HUES48 (cell line): ENCODE measurements at regions not wholly inside any gene's neighbourhood (a gene's known extent, or its start where the extent isn't known, plus 50 kb on each side); places are given as distances from the start of the nearest gene placed in this dataset.

Experiments
- H3K27ac ChIP-seq: one replicate; pipeline ENCODE4 v1.7.0; 2013; ENCODE audit warnings: low read depth, low read length, inconsistent platforms
- H3K27me3 ChIP-seq: 2 replicates; pipeline ENCODE4 v1.6.1; 2013; ENCODE audit warnings: mild to moderate bottlenecking, low read length; ENCODE audit not compliant: control insufficient read depth, insufficient read depth
- H3K36me3 ChIP-seq: 2 replicates; pipeline ENCODE4 v1.6.1; 2013; ENCODE audit warnings: low read length; ENCODE audit not compliant: control insufficient read depth, insufficient read depth
- H3K4me1 ChIP-seq: 2 replicates; pipeline ENCODE4 v1.6.1; 2013; ENCODE audit warnings: mild to moderate bottlenecking, low read length; ENCODE audit not compliant: control insufficient read depth, insufficient read depth
- H3K4me3 ChIP-seq: 2 replicates; pipeline ENCODE4 v1.5.1; 2013; ENCODE audit warnings: mild to moderate bottlenecking, low read depth, low read length
- H3K9ac ChIP-seq: 2 replicates; pipeline ENCODE4 v1.6.1; 2013; ENCODE audit warnings: mild to moderate bottlenecking, low read depth, low read length, moderate library complexity
- H3K9me3 ChIP-seq: 2 replicates; pipeline ENCODE4 v1.6.1; 2013; ENCODE audit warnings: low read length; ENCODE audit not compliant: control insufficient read depth, insufficient read depth

DNA sequence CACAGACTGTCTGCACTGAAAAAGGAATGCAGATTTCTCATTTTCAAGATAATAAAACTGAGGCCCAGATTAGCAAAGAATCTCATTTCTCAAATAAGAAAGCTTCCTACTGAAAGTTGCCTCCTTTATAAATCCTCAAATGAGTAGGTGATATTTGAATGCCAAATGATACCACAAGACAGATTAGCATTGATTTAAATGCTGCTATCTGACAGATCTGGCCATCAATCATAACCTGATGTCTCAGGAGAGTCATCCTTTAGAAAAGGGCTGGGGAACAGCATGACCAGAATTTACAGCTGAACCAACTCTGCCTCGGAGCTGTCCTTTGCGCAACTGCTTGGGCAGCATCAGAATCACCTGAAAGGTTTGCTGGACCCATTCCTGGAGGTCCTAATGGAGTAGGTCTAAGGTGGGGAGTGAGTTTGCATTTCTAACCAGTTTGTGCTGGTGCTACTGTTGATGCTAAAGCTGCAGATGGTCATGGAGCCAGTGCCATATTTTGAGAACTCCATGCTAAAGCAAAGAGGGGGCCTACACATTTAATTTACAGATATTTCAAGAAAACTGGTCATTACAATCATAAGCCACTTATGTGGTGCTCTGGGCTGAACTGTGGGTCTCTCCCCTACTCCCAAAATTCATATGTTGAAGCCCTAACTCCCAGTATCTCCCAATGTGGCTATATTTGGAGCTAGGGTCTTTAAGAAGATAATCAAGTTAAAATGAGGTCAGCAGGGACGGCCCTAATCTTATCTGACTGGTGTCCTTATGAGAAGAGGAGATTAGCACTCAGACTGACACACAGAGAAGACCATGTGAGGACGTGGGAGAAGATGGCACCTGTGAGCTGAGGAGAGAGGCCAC lies 295.5 kb upstream of the JARID2 start:
- peaks cover 3% of the 10 kb centered on the region; the same call in 1 of the 2 replicates for H3K4me1 ChIP-seq
- no peaks in the 10 kb centered on the region for H3K9me3 ChIP-seq
- H3K36me3 ChIP-seq: no peaks in the 10 kb centered on the region
- no peak overlapping the region for H3K27ac ChIP-seq
- no peak overlapping the region for H3K9ac ChIP-seq
- no peaks in the 10 kb centered on the region for H3K27me3 ChIP-seq
- H3K4me3 ChIP-seq: no peak overlapping the region

DNA sequence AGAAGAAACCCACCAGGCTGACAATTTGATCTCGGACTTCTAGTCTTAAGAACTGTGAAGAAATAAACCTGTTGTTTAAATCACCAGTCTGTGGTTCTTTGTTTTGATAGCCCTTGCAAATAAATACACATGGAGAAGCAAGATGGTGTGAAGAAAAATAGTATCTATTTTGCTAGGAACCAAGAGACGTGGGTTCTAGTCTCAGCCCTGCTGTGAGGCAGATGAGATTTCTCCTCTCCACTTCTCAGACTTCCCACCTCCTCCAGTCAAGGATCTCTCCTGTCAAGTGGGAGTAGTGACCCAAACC lies 294.9 kb upstream of the JARID2 start:
- no peaks in the 10 kb centered on the region for H3K36me3 ChIP-seq
- H3K27ac ChIP-seq: no peak overlapping the region
- H3K9me3 ChIP-seq: no peaks in the 10 kb centered on the region
- H3K4me1 ChIP-seq: peaks cover under 1% of the 10 kb centered on the region; the same call in 1 of the 2 replicates
- H3K4me3 ChIP-seq: no peak overlapping the region
- no peaks in the 10 kb centered on the region for H3K27me3 ChIP-seq
- no peak overlapping the region for H3K9ac ChIP-seq

- H3K36me3 ChIP-seq: no peaks in the 10 kb centered on the region
- H3K9ac ChIP-seq: no peak overlapping the region
Measured at GRCh38 chr6:14951704-14952103, 294.2 kb upstream of the JARID2 start.

GRCh38 chr6:14953836-14954235 lies 292.0 kb upstream of the JARID2 start:
- Histone ChIP-seq H3K4me1 (no peaks in the 10 kb centered on the region), H3K9me3 (no peaks in the 10 kb centered on the region), H3K4me3 (no peak overlapping the region), H3K27ac (no peak overlapping the region), H3K9ac (no peak overlapping the region), H3K27me3 (no peaks in the 10 kb centered on the region), H3K36me3 (no peaks in the 10 kb centered on the region)

More at GRCh38 chr6:14951704-14952103, 294.2 kb upstream of the JARID2 start:
- Histone ChIP-seq H3K27ac (no peak overlapping the region), H3K4me1 (no peaks in the 10 kb centered on the region), H3K9me3 (no peaks in the 10 kb centered on the region), H3K27me3 (no peaks in the 10 kb centered on the region), H3K4me3 (no peak overlapping the region)

DNA sequence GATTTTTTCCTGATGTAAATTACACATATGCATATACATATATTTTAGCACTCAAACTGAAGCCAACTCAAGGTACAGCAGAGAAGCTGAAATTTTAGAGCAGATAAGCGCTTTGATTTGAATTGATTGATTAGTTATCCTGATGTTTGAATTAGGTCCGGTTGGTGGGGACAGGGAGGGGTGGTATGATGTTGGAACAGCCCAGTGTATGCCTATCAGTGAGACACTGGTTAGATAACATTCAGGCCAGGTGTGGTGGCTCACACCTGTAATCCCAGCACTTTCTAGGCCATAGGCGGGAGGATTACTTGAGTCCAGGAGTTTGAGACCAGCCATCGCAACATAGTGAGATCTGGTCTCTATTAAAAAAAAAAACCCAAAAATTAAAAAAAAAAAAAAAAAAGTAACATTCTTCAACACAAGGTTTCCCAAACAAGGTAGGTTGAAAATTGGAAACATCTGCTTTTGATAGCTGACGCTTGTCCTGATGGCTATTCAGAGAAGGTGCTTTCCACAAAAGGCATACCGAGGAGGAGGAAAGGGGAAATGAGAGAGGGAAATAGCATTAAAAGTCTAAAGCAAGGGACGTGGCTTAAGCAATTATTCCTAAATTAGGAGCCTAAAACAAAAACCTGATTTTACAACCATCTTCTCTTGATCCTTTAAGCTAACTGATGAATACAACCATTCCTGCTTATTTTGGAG lies 288.4 kb upstream of the JARID2 start:
- Histone ChIP-seq H3K36me3 (no peaks in the 10 kb centered on the region), H3K27me3 (no peaks in the 10 kb centered on the region), H3K4me1 (no peaks in the 10 kb centered on the region), H3K9ac (no peak overlapping the region), H3K27ac (no peak overlapping the region), H3K9me3 (no peaks in the 10 kb centered on the region), H3K4me3 (no peak overlapping the region)

DNA sequence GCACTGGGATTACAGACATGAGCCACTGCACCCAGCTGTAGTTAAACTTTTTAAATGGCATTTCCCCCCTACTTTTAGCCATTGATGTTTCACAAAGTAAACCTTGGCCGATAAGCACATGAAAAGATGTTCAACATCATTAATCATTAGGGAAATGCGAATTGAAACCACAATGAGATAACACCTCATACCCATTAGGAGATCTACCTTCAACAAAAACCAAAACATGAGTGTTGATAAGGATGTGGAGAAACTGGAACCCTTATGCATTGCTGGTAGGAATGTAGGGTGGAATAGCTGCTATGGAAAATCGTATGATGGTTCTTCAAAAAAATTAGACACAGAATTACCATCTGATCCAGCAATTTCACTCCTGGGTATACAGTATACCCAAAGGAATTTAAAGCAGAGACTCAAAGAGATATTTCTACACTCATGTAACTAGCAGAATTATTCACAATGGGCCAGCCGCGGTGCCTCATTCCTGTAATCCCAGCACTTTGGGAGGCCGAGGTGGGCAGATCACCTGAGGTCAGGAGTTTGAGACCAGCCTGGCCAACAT lies 286.5 kb upstream of the JARID2 start:
- Histone ChIP-seq H3K4me1 (peaks cover under 1% of the 10 kb centered on the region; the same call in 1 of the 2 replicates), H3K36me3 (no peaks in the 10 kb centered on the region), H3K4me3 (no peak overlapping the region), H3K27ac (no peak overlapping the region), H3K9me3 (no peaks in the 10 kb centered on the region), H3K9ac (no peak overlapping the region), H3K27me3 (no peaks in the 10 kb centered on the region)

- peak overlapping the region; percentile 26 for H3K27ac ChIP-seq
- no peak overlapping the region for H3K4me3 ChIP-seq
- peaks cover 40% of the 10 kb centered on the region for H3K4me1 ChIP-seq
- no peaks in the 10 kb centered on the region for H3K27me3 ChIP-seq
- no peaks in the 10 kb centered on the region for H3K36me3 ChIP-seq
- no peaks in the 10 kb centered on the region for H3K9me3 ChIP-seq
- H3K9ac ChIP-seq: peak overlapping the region; percentile 6; the same call in 1 of the 2 replicates
Measured at GRCh38 chr6:14964556-14965270, 281.2 kb upstream of the JARID2 start.

DNA sequence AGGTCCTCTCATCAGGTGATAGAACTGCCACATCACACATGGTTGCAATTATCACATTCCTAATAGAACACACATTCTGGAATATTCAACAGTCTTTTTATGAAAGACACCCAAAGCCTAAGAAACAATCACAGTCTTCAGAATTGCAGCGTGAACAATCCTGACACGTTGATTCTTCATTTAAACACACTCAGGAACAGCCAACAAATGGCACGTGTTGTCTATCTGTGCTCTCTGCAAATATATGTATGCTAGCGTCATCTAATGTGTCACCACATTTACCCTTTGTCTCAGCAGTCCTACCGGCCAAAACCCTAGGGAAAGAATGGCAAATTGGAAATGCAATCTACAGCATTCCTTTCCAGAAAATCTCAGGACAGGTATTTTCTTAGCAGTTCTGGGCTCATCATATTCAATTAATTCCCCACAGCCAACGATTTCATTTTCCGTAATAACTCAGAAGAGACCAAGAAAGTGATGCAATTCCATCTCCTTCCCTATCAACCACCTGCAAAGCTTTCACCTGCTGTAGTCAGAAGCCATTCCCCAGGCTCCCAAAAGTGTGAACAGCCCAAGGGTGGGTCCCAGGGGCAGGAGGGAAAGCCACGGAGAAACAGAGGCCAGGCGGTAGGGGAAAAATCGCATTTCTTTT lies 280.3 kb upstream of the JARID2 start:
- no peaks in the 10 kb centered on the region for H3K36me3 ChIP-seq
- peak overlapping the region; percentile 53 for H3K27ac ChIP-seq
- no peaks in the 10 kb centered on the region for H3K9me3 ChIP-seq
- no peaks in the 10 kb centered on the region for H3K27me3 ChIP-seq
- H3K4me1 ChIP-seq: peaks cover 46% of the 10 kb centered on the region
- H3K4me3 ChIP-seq: no peak overlapping the region
- no peak overlapping the region for H3K9ac ChIP-seq

DNA sequence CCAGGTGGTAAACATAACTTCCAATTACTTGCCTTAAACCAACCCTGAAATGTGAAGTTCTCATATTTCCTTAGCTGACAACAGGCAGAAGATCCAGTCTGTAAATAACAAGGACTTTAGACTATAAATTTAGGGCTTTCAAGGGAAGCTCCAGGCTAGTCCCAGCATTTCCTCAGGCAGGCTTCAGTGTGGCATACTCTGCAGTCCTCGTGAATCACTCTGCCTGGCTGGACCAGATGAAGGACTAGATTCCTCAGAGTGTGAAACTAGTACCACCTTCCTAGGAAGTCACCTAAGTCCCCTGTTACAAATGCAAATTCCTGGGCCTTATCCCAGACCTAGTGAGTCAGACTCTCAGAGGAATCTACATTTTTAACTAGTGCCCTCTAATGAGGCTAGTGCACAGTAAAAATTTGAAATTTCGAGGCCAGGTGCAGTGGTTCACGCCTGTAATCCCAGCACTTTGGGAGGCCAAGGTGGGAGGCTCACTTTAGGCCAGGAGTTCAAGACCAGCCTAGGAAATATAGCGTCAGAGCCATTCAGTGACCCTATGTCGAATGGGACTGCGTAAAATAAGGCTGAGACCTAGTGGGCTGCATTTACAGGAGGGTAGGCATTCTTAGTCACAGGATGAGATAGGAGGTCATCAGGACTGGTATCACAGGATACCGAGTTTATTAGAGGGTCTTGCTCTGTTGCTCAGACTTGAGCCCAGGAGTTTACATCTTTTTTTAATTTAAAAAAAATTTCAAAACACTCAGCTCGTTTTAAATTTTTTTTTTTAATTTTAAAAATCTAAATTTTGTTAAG lies 279.6 kb upstream of the JARID2 start:
- H3K27ac ChIP-seq: peak overlapping the region; percentile 53
- no peaks in the 10 kb centered on the region for H3K36me3 ChIP-seq
- H3K27me3 ChIP-seq: no peaks in the 10 kb centered on the region
- no peak overlapping the region for H3K4me3 ChIP-seq
- peaks cover 46% of the 10 kb centered on the region for H3K4me1 ChIP-seq
- 0 out of 2 replicates have a peak overlapping the region, but pooled peaks have one; percentile 8 for H3K9ac ChIP-seq
- H3K9me3 ChIP-seq: no peaks in the 10 kb centered on the region
